Mammary epithelial cell (primary cell): ENCODE measurements at regions not wholly inside any gene's neighbourhood (a gene's known extent, or its start where the extent isn't known, plus 50 kb on each side); places are given as distances from the start of the nearest gene placed in this dataset.

Experiments
- EZH2 ChIP-seq: IDR thresholded peaks from 2 replicates; pipeline ENCODE4 v1.6.1; 2012; ENCODE audit warnings: low read length, inconsistent platforms, borderline replicate concordance
- TF ChIP-seq, protein P1 (sequence below), 2 donors: IDR thresholded peaks in 1 of 2; conservative IDR thresholded peaks in 1 of 2; 2 replicates each; pipeline ENCODE4 v1.5.1; 2011 to 2012; ENCODE audit warnings: inconsistent platforms in 2 of 2, low read length in 2 of 2, mild to moderate bottlenecking in 2 of 2, control low read depth in 1 of 2, low read depth in 1 of 2; ENCODE audit not compliant: insufficient read depth in 1 of 2; ENCODE audit errors: extremely low read depth in 1 of 2

DNA sequence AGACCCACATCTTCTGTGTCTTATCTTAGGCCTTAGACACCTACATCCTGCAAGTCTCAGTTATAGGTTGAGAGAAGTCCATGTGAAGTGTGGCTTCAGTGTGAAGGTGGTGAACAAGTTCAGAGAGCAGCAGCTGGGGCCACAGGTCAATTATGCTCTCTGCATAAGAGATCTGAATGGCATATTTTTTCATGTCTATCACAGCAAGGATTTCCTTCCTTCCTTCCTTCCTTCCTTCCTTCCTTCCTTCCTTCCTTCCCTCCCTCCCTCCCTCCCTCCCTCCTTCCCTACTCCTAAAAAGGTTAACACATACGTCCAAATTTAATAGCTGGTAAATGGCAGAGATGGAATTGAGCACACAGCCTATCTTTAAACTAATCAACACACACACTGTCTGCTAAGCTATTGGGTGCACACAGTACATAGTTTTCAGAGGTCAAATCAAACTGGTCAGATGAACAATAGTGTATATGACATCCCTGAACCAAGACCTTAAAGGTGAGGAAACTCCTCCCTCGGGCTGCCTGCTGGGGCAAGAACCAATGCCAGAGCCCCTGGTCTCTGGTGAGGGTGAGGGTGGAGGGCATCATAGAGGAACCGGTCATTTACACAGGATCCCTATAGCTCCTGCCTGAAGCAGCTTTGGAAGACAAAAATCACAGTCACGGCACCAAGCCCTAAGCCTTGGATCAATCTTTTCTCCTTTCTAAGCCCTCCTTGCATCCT is 240.9 kb downstream of the ICOS start:
- TF ChIP-seq, protein P1, sequence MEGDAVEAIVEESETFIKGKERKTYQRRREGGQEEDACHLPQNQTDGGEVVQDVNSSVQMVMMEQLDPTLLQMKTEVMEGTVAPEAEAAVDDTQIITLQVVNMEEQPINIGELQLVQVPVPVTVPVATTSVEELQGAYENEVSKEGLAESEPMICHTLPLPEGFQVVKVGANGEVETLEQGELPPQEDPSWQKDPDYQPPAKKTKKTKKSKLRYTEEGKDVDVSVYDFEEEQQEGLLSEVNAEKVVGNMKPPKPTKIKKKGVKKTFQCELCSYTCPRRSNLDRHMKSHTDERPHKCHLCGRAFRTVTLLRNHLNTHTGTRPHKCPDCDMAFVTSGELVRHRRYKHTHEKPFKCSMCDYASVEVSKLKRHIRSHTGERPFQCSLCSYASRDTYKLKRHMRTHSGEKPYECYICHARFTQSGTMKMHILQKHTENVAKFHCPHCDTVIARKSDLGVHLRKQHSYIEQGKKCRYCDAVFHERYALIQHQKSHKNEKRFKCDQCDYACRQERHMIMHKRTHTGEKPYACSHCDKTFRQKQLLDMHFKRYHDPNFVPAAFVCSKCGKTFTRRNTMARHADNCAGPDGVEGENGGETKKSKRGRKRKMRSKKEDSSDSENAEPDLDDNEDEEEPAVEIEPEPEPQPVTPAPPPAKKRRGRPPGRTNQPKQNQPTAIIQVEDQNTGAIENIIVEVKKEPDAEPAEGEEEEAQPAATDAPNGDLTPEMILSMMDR (conservative IDR thresholded peaks at IDR 0.05 in 1 of 2, IDR thresholded peaks at IDR 0.05 in 1 of 2; ENCODE audit: extremely low read depth in 1 of 2, insufficient read depth in 1 of 2, low read depth in 1 of 2, low read length in 2 of 2) = no peak
- TF ChIP-seq EZH2 = no peak
